ENCODE measurements at regions not wholly inside any gene's neighbourhood (a gene's known extent, or its start where the extent isn't known, plus 50 kb on each side); places are given as distances from the start of the nearest gene placed in this dataset.

GRCh38 chr3:180820400-180820799, 92.1 kb upstream of the FXR1 start:
- TF ChIP-seq, protein P1, sequence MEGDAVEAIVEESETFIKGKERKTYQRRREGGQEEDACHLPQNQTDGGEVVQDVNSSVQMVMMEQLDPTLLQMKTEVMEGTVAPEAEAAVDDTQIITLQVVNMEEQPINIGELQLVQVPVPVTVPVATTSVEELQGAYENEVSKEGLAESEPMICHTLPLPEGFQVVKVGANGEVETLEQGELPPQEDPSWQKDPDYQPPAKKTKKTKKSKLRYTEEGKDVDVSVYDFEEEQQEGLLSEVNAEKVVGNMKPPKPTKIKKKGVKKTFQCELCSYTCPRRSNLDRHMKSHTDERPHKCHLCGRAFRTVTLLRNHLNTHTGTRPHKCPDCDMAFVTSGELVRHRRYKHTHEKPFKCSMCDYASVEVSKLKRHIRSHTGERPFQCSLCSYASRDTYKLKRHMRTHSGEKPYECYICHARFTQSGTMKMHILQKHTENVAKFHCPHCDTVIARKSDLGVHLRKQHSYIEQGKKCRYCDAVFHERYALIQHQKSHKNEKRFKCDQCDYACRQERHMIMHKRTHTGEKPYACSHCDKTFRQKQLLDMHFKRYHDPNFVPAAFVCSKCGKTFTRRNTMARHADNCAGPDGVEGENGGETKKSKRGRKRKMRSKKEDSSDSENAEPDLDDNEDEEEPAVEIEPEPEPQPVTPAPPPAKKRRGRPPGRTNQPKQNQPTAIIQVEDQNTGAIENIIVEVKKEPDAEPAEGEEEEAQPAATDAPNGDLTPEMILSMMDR (optimal IDR thresholded peaks at IDR 0.05 in 1 of 3, IDR thresholded peaks at IDR 0.05 in 1 of 3, conservative IDR thresholded peaks at IDR 0.05 in 1 of 3; ENCODE audit: extremely low read depth in 1 of 3, insufficient read depth in 2 of 3, low read length in 3 of 3): no peak
- no peak for TF ChIP-seq EZH2 (IDR thresholded peaks at IDR 0.05; ENCODE audit: low read length)
